ENCODE measurements at regions not wholly inside any gene's neighbourhood (a gene's known extent, or its start where the extent isn't known, plus 50 kb on each side); places are given as distances from the start of the nearest gene placed in this dataset.

DNA sequence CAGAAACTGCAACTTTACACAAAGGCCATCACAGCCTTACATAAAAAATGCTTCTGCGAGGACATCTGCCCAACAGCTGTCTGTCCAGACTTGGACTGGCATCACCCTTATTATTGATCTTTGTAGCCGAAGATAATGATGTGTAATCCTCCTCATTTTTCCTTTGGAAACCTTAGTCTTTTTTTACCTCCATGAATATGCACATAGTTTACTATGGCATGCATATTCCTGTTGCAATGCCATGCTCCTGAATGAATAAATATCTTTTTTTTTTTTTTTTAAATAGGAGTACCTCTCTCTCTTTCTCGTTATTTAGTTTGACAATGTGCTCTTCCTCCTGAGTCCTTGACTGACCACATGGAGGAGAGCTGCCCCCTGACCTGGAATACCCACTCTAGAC, 409.6 kb upstream of the USP24 start:
- intact Hi-C loops (cut with DNase I): no loop called here
- Histone ChIP-seq H3K9me3 (no peaks in the 10 kb centered on the region), H3K36me3 (replicated peaks in 1 of 2; ENCODE audit: insufficient read depth in 1 of 2, low read depth in 2 of 2) (no peaks in the 10 kb centered on the region), H3K4me1 (no peaks in the 10 kb centered on the region), H3K27ac (no peak overlapping the region), H3K4me3 (no peak overlapping the region), H3K27me3 (no peaks in the 10 kb centered on the region)
- ATAC-seq (no peak), DNase-seq (no peak)
- 77 to 86% methylated on average over 3 of the region's 3 CpGs for WGBS, 2 donors
- TF ChIP-seq POLR2A (IDR thresholded peaks at IDR 0.05): no peak
- TF ChIP-seq, protein P1, sequence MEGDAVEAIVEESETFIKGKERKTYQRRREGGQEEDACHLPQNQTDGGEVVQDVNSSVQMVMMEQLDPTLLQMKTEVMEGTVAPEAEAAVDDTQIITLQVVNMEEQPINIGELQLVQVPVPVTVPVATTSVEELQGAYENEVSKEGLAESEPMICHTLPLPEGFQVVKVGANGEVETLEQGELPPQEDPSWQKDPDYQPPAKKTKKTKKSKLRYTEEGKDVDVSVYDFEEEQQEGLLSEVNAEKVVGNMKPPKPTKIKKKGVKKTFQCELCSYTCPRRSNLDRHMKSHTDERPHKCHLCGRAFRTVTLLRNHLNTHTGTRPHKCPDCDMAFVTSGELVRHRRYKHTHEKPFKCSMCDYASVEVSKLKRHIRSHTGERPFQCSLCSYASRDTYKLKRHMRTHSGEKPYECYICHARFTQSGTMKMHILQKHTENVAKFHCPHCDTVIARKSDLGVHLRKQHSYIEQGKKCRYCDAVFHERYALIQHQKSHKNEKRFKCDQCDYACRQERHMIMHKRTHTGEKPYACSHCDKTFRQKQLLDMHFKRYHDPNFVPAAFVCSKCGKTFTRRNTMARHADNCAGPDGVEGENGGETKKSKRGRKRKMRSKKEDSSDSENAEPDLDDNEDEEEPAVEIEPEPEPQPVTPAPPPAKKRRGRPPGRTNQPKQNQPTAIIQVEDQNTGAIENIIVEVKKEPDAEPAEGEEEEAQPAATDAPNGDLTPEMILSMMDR (IDR thresholded peaks at IDR 0.05): no peak

DNA sequence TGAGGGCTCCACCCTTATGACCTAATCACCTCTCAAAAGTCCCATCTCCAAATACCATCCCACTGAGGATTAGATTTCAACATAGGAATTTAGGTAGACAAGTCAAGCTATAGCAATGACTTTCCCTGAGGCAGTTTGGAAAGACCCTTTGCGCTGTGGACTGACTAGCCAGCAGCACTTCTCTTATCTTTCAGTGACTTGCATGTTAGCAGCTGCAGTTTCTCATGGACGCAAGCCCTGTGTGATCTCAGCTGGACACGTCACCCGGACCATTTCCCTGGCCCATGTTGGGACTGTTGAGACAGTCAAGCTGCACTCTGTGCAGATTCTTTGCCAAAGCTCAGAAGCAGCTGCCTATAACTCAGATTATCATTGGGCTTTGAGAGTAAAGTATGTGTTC, 408.1 kb upstream of the USP24 start:
- DNase-seq (peak; percentile 70 to 81 (median 74)), ATAC-seq (peak; percentile 90)
- TF ChIP-seq POLR2A (IDR thresholded peaks at IDR 0.05): no peak
- TF ChIP-seq, protein P1 (IDR thresholded peaks at IDR 0.05): no peak
- H3K9me3 ChIP-seq: no peaks in the 10 kb centered on the region
- intact Hi-C loops (cut with DNase I): no loop called here
- no peaks in the 10 kb centered on the region for H3K36me3 ChIP-seq (replicated peaks in 1 of 2; ENCODE audit: insufficient read depth in 1 of 2, low read depth in 2 of 2)
- H3K4me1 ChIP-seq: no peaks in the 10 kb centered on the region
- WGBS, 2 donors: 26 to 36% methylated on average over 4 of the region's 4 CpGs
- H3K27me3 ChIP-seq: no peaks in the 10 kb centered on the region
- peak overlapping the region in 1 of 4 donors; percentile 20 for H3K27ac ChIP-seq
- no peak overlapping the region for H3K4me3 ChIP-seq

DNA sequence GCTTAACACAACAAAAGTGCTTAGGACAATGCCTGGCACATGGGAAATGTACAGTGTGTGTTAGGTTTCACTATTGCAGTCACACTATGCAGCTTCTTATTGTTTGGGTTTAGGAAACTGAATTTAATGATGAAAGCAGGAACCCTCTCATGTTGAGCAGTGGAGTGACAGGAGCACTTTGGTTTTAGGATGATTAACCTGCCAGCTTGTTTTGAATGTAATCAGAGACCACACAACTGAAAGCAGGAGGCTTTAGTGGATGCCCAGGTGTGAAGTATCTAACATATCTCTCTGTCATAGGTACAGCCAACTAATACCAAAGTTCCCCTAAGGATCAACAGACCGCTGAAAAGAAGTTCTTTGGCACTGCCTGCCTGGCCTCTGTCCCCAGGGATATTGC, 406.9 kb upstream of the USP24 start:
- no peak for ATAC-seq
- H3K27ac ChIP-seq: no peak overlapping the region
- H3K36me3 ChIP-seq (replicated peaks in 1 of 2; ENCODE audit: insufficient read depth in 1 of 2, low read depth in 2 of 2): no peaks in the 10 kb centered on the region
- H3K4me1 ChIP-seq: no peaks in the 10 kb centered on the region
- no peaks in the 10 kb centered on the region for H3K9me3 ChIP-seq
- no peaks in the 10 kb centered on the region for H3K27me3 ChIP-seq
- WGBS, 2 donors: 81 to 95% methylated on average over 1 of the region's 1 CpG
- no peak for TF ChIP-seq POLR2A (IDR thresholded peaks at IDR 0.05)
- TF ChIP-seq, protein P1 (IDR thresholded peaks at IDR 0.05): no peak
- intact Hi-C loops (cut with DNase I): no loop called here
- H3K4me3 ChIP-seq: no peak overlapping the region
- DNase-seq: no peak

DNA sequence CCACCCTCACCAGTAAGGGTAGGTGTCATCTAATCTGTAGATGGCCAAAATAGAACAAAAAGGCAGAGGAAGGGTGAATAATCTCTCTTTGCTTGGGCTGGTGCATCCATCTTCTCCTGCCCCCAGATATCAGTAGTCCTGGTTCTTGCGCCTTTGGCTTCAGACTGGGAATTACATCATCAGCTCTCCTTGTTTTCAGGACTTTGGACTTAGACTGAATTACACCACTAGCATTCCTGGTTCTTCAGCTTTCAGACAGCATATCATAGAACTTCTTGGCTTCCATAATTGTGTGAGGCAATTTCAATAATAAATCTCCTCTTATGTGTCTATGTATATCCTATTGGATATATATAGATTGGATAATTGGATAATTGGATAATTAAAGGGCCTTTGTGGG, 403.0 kb upstream of the USP24 start:
- WGBS, 2 donors: 59 to 61% methylated on average over 1 of the region's 1 CpG
- intact Hi-C loops (cut with DNase I): no loop called here
- DNase-seq: peak; percentile 22 to 42 (median 28)
- Histone ChIP-seq H3K36me3 (replicated peaks in 1 of 2; ENCODE audit: insufficient read depth in 1 of 2, low read depth in 2 of 2) (no peaks in the 10 kb centered on the region), H3K27ac (peak overlapping the region in 1 of 4 donors; percentile 10), H3K27me3 (no peaks in the 10 kb centered on the region), H3K9me3 (no peaks in the 10 kb centered on the region), H3K4me3 (no peak overlapping the region), H3K4me1 (no peaks in the 10 kb centered on the region)
- TF ChIP-seq, protein P1 (IDR thresholded peaks at IDR 0.05): no peak
- peak; percentile 93 for ATAC-seq

DNA sequence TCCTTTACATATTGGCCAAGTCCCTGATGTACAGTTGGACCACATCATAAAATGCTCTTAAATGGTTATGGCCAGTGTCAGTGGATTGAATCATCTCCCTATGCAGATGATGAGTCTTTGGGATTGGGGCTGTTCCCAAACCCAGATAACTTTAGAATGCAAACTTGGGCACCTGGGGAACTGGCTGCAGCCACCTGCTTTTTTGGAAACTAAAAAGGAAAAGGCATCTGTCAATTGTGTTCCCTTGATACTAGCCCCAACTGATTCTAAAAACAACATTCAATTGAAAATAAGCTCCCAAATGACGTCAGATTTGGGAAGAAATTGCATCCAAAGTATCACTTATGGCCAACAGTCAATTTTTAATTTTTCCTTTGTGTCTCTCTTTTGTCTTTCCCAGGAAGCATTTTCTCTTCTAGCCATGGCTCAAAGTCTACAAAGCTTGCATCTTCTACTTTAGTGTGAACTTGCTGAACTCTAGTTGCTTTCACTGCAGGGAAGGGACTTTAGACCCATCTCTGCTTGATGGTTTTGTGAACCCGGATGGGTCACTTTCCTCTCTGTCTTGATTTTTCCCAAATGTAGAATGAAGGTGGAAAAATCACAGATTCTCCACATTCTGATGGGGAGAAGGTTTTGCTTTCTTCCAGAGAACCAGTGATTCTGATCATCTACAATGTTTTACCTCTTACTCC, 402.3 kb upstream of the USP24 start:
- intact Hi-C loops (cut with DNase I): no loop called here
- TF ChIP-seq POLR2A (IDR thresholded peaks at IDR 0.05): no peak
- TF ChIP-seq, protein P1 (IDR thresholded peaks at IDR 0.05): no peak
- ATAC-seq (no peak), DNase-seq (no peak)
- H3K27me3 ChIP-seq: no peaks in the 10 kb centered on the region
- WGBS, 2 donors: 72 to 73% methylated on average over 2 of the region's 2 CpGs
- no peaks in the 10 kb centered on the region for H3K4me1 ChIP-seq
- no peak overlapping the region for H3K4me3 ChIP-seq
- no peak overlapping the region for H3K27ac ChIP-seq
- H3K9me3 ChIP-seq: no peaks in the 10 kb centered on the region
- no peaks in the 10 kb centered on the region for H3K36me3 ChIP-seq (replicated peaks in 1 of 2; ENCODE audit: insufficient read depth in 1 of 2, low read depth in 2 of 2)
